ENCODE measurements at regions not wholly inside any gene's neighbourhood (a gene's known extent, or its start where the extent isn't known, plus 50 kb on each side); places are given as distances from the start of the nearest gene placed in this dataset.

DNA sequence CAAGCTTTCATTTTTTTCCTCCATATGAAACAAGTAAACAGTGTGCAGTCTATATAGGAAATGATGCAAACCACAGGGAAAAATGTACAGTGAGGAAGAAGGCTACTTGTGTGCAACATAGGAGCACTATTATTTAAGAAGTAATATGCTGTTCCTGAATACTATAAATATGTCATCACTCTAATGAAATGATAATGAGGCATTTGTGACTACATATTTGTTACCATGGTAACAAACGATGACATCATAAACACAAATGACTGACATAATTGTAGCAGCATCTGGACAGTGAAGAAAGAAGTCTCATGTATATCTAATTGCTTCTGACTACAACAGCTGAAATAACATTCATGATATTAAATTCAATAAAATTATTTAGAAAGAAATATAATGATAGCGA, 164.8 kb downstream of the C7orf25 start:
- Histone ChIP-seq H2BK15ac (ENCODE audit: low read length) (no peak overlapping the region), H2BK20ac (ENCODE audit: low read length) (no peak overlapping the region), H2BK12ac (ENCODE audit: low read depth, low read length) (no peak overlapping the region), H3K4me1 (replicated peaks in 1 of 4; ENCODE audit: control insufficient read depth in 3 of 4, insufficient read depth in 4 of 4, low read length in 3 of 4) (no peaks in the 10 kb centered on the region), H3K9me3 (ENCODE audit: insufficient read depth in 2 of 2, low read depth in 1 of 2, low read length in 1 of 2) (0 out of 4 replicates have a peak, but pooled peaks cover 0 to 2% of the 10 kb centered on the region in 2 experiments), H3K4me2 (ENCODE audit: insufficient read depth in 1 of 2, low read depth in 2 of 2, low read length in 2 of 2) (no peak overlapping the region), H3K27me3 (replicated peaks in 1 of 4; ENCODE audit: control insufficient read depth in 3 of 4, extremely low read depth in 1 of 4, insufficient read depth in 3 of 4, low read length in 3 of 4) (no peaks in the 10 kb centered on the region), H3K14ac (ENCODE audit: insufficient read length) (no peak overlapping the region), H4K8ac (ENCODE audit: extremely low read depth, insufficient read depth, low read length) (no peak overlapping the region), H2BK5ac (ENCODE audit: low read depth, low read length) (no peak overlapping the region), H3K27ac (ENCODE audit: low read depth, low read length) (no peak overlapping the region), H2BK120ac (replicated peaks; ENCODE audit: low read depth, low read length) (no peak overlapping the region), H3K36me3 (ENCODE audit: control insufficient read depth in 2 of 4, insufficient read depth in 4 of 4, low read length in 3 of 4) (no peaks in the 10 kb centered on the region), H3K18ac (ENCODE audit: extremely low read depth, low read length) (no peak overlapping the region), H3K79me1 (ENCODE audit: low read depth, low read length) (no peaks in the 10 kb centered on the region), H4K5ac (ENCODE audit: insufficient read length, low read depth, low read length) (no peak overlapping the region), H3K9ac (replicated peaks in 1 of 4; ENCODE audit: extremely low read depth in 1 of 4, low read depth in 3 of 4, low read length in 3 of 4) (no peak overlapping the region), H3K23me2 (ENCODE audit: low read depth, low read length) (no peaks in the 10 kb centered on the region), H3K79me2 (ENCODE audit: control insufficient read depth in 1 of 2, insufficient read depth in 2 of 2, low read length in 2 of 2) (no peaks in the 10 kb centered on the region), H4K20me1 (replicated peaks in 1 of 2; ENCODE audit: control insufficient read depth in 1 of 2, insufficient read depth in 2 of 2, low read length in 2 of 2) (no peaks in the 10 kb centered on the region), H3K23ac (ENCODE audit: insufficient read length) (no peak overlapping the region), H3K56ac (replicated peaks; ENCODE audit: insufficient read length, low read depth, low read length) (no peak overlapping the region), H3K4ac (replicated peaks; ENCODE audit: insufficient read length, low read depth, low read length) (no peak overlapping the region), H2AFZ (ENCODE audit: low read length) (no peak overlapping the region), H4K91ac (replicated peaks; ENCODE audit: insufficient read length, low read length) (no peak overlapping the region), H2AK5ac (ENCODE audit: low read depth, low read length) (no peak overlapping the region), H3K4me3 (ENCODE audit: extremely low read depth in 1 of 4, insufficient read depth in 2 of 4, low read depth in 3 of 4, low read length in 4 of 4) (no peak overlapping the region)
- no peak for FAIRE-seq
- WGBS, 2 experiments (ENCODE audit: extremely low coverage in 1 of 2, insufficient coverage in 1 of 2, insufficient read length in 1 of 2, insufficient replicate concordance in 2 of 2, low coverage in 1 of 2, low lambda C conversion rate in 2 of 2, missing lambda C conversion rate in 1 of 2), result 94% methylated on average over 2 of the region's 2 CpGs; no CpG with 5 or more reads in 1 of the 2 experiments
- POLR2A ChIA-PET (ENCODE audit: partially characterized antibody), result no interaction called here
- no peak for TF ChIP-seq RFX5 (IDR thresholded peaks at IDR 0.05; ENCODE audit: borderline replicate concordance, low read depth, low read length)
- no peak for TF ChIP-seq NRF1 (IDR thresholded peaks at IDR 0.05; ENCODE audit: low read depth, low read length)
- no peak for TF ChIP-seq RXRA (IDR thresholded peaks at IDR 0.05; ENCODE audit: insufficient read depth, low read depth, low read length)
- CTCF ChIA-PET (ENCODE audit: partially characterized antibody), result interaction anchor here (2.2 to 3.7 kb wide), 4 partner anchors 9 to 54 kb away, joined by 14 to 34 read pairs (median 24); no protein-coding TSS in a partner anchor
- DNase-seq (ENCODE audit: low read depth in 1 of 2, low spot score in 2 of 2), result no peak

All from H1 (cell line).